ENCODE measurements at regions not wholly inside any gene's neighbourhood (a gene's known extent, or its start where the extent isn't known, plus 50 kb on each side); places are given as distances from the start of the nearest gene placed in this dataset.

GRCh38 chr18:24954341-24954740 is 397.6 kb downstream of the ZNF521 start:
- no peak for DNase-seq

GRCh38 chr18:24958001-24958400 is 394.0 kb downstream of the ZNF521 start:
- no peak for DNase-seq

DNA sequence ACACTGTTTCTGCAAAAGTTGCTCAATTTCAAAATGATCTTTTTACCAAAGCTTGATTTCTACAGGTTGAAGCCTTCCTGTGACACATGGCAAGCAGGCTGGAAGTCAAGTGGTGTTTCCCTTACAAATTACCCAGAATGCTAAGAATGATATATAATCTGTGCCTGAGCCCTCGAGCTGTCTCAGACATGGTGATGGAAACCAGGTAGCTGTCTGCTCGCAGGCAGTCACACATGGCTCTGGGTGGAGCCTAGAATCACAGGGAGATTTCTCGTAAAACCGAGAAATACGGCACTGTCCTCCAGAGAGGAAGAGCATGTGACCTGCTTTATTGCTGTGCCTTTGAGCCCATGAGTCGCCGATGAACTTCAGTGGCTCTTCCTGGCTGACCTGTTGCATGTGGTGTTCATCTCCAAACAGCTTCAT is 392.9 kb downstream of the ZNF521 start:
- DNase-seq = no peak

DNA sequence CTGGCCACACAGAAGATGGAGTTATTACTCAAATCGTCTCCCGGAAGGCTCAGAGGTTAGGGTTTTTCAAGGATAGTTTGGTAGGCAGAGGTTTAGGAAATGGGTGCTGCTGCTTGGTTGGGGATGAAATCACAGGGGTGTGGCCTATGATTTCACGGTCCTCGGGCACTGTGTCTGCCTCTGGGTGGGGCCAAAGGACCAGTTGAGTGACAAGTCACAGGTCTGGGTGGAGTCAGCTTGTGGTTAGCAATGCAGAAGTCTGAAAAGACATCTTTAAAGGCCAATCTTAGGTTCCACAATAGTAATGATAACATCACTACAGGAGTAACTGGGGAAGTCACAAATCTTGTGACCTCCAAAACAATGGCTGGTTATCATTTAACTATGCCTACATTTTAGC is 387.8 kb downstream of the ZNF521 start:
- peak; percentile 81 for DNase-seq

- no peak for DNase-seq
These were observed 383.7 kb downstream of the ZNF521 start for GRCh38 chr18:24968238-24968775.

DNA sequence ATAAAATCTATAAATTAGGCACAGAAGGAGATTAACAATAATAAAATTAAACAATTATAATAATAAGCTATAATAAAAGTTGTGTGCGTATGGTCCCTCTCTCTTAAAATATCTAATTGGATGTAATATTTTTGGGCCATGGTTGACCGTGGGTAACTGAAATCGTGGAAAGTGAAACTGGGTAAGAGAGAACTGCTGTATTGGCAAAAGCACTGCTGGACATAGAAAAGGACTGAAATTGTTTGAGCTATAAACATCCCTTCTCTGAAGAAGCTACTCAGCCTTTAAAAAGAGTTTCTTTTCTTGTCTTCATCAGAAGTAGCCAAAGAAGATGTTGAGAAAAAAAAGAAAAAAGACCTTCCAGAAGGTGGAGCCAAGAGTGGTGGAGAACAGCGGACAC is 379.4 kb downstream of the ZNF521 start:
- DNase-seq = no peak

DNA sequence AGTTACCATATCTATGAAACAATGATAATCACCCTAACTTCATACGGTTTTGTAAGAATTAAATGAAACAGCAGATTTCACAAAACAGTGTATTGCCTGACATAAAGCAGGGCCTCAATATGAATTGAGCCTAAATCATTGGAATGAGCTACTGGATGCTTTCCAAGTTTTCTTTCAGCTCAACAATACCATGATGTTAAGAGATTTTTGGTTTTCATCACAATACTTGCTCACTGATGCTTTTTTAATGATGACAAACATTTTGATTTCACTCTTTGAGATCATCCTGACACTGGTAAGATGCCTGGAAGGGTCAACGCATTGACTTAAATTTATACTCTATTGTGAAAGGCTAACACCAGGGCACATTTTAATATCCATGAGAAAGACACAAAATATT is 377.5 kb downstream of the ZNF521 start:
- DNase-seq = no peak

DNA sequence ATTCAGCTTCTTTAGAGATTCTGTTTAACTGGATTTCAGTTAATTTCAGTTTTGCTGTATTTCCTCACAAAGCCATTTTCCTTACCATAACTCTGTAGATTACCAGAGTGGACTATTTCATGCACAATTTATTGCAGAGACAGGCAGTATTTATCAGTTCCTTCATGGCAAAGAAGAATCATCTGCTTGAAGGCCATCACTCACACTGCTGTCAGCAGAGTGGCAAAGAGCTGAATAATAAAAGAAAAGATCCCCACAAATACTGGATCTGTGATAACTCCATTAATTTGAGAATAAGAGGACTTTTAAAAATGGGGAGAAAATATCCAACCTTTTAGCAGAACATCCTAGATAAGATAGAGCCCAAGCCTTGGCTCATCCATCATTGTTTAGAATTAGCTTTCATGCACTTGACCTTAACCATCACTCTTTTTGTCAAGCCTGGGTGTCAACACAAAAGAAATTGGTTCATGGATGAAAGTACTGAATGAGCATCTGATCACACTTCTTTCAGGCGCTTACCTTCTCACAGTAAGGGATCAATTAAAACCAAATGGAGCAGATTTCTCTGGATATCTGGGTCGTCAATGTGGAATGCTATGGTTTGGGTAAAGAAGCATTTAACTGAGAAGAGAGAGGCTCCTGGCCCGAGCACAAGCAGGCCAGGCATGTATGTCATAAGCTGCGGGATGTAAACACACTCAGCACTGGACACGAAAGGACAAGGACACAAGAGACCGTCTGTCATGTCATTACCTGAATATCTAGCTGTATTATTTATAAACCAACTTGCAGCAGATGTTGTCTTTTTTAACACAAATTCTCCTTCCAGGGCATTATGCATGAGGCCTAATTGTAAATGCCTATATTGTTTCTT is 376.2 kb downstream of the ZNF521 start:
- no peak for DNase-seq

DNA sequence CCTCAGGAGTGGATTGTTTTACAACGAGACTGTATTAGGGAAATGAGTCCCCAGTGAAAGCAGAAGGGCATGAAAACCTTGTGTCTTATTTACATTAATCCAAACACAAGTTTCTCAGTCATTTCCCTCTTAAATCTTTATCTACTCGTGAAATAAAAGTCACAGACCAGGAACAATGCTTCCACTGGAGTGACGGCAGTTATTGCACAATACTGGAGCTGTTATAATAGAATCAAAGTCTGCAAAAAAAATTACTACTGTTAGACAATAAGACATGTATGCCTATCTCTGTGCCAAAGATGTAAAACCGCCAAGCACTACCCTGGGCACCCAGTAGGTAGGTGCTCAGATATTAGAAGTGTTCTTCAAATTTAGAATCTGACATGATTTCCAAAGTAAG is 375.5 kb downstream of the ZNF521 start:
- DNase-seq = peak; percentile 20

DNA sequence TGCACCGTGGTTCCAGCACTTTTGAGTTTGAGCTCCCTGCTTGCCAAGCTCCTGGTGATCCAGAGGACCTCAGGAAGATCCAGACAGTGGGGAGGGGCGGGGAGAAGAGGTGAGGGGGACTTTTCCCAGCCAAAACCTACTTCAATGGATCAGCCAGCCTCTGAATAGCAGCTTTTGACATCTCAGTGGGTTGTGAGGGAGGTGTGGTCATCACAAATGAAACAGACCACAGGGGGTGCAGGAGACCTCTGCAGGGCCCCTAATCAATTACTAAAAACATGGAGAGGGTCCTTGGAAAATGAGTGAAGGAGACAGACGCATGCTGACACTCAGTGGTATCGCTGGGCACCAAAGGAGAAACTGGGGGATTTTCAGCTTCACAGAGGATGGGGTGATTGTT is 372.7 kb downstream of the ZNF521 start:
- no peak for DNase-seq

- no peak for DNase-seq
These were observed 369.1 kb downstream of the ZNF521 start for GRCh38 chr18:24982831-24983230.

GRCh38 chr18:24983566-24984139 is 368.3 kb downstream of the ZNF521 start:
- no peak for DNase-seq

GRCh38 chr18:24985586-24985985 is 366.4 kb downstream of the ZNF521 start:
- DNase-seq = no peak

- DNase-seq = no peak
These were observed 365.2 kb downstream of the ZNF521 start for GRCh38 chr18:24986666-24987302.

GRCh38 chr18:24987303-24988252 is 364.4 kb downstream of the ZNF521 start:
- no peak for DNase-seq

- no peak for DNase-seq
These were observed 363.6 kb downstream of the ZNF521 start for GRCh38 chr18:24988253-24988840.

GRCh38 chr18:24989760-24990593 is 362.0 kb downstream of the ZNF521 start:
- DNase-seq = no peak

DNA sequence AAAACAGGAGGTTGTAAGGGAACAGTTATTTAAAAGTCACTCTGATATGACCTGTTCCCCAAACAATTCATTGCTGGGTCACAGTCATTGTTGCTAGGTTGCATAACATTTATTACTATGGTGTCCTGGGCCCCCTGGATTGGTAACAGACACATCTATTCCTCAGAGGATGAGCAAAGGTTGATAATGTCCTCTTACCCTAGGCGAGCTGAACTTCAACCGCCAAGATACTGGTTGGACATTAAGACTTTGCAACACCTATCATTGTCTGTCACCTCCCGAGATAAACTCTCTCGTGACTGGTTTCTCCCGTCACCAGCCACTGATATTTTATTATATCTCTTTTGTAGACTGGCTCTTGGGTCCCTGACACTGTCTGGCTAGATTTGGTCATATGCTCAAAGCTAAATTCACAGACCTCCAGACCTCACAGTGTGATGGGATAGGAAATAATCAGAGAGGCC is 361.3 kb downstream of the ZNF521 start:
- no peak for DNase-seq

DNA sequence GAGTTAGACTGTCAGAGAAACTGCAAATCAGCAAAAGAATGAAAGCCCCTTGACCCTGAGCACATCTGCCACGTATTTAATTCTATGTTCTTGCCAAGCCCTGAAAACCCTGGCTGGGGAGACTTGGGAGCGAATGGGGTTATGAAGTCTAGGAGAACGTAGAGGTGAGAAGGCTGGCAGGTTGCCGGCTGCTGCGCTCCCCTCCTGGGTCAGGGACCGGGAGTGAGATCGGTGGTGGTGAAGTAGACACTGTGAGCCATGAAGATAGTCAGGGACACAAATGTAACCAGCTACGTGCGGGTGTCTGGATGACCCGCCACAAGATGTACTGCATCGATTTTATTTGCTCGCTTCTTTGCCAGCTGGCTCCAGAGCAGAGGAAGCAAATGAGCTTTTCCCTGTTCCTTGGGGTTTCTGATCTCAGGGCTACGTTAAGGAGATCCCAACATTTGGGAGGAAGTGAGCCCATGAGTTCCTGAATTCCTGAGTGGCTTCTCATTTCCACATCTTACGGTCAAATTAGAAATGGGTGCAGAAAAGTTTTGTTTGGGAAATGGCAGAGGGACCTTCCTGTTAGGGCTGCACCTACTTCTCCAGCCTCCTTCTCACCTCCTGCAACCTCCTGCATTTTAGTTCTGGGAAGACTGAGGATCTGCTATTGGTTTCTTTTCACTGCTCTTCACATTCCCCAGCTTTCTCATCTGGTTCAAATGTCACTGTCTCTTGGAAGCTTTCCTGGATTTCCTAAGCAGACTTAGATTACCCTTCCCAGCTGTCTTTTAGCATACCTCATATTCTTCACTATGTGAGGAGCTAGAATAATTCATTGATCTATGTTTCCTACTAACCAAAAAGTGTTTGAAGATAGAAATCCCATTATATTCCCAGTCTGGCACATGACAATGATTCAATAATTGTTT is 360.6 kb downstream of the ZNF521 start:
- DNase-seq = no peak

DNA sequence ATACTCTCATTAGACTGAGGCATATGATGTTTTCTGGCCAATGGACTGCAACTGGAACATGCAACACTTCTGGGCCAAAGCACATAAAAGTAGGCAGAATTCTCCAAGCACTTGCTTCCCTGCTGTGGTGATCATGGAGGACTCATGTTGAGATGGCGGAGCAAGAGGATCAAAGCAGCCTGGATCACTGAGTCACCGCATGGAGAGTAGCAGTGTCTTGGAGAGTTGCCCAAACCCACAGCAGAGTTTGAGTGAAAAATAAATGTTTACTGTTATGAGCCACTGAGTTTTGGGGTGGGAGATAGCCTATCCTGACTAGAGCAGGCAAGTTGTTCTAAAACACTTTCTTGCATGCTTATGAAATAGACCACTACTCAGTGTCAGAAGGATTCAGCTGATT is 359.5 kb downstream of the ZNF521 start:
- no peak for DNase-seq

Data from OCI-M1 (cell line).